Upper lobe of left lung (tissue), 4 donors: ENCODE measurements at regions not wholly inside any gene's neighbourhood (a gene's known extent, or its start where the extent isn't known, plus 50 kb on each side); places are given as distances from the start of the nearest gene placed in this dataset.

Experiments
- CTCF ChIP-seq, 6 experiments: fragments of 450-650 bp in 4 of 6; fragments of 200-600 bp in 2 of 6; sonication (generic) in 2 of 6; IDR thresholded peaks; one replicate each; pipeline ENCODE4 v1.5.1; 2016 to 2019; ENCODE audit warnings: antibody characterized with exemption in 6 of 6
- POLR2A ChIP-seq, 4 donors: fragments of 450-650 bp; IDR thresholded peaks; one replicate each; pipeline ENCODE4 v1.5.1; 2016 to 2017; ENCODE audit warnings: antibody characterized with exemption in 4 of 4, mild to moderate bottlenecking in 2 of 4
- POLR2AphosphoS5 ChIP-seq, 2 donors: sonication (generic); formaldehyde crosslinking; IDR thresholded peaks; one replicate each; pipeline ENCODE4 v1.5.1; 2017; ENCODE audit warnings: antibody characterized with exemption in 2 of 2

- TF ChIP-seq CTCF (IDR thresholded peaks at IDR 0.05) = no peak
- TF ChIP-seq POLR2AphosphoS5 (IDR thresholded peaks at IDR 0.05) = no peak
- TF ChIP-seq POLR2A (IDR thresholded peaks at IDR 0.05) = no peak
These were observed 738.8 kb upstream of the SGO1 start for GRCh38 chr3:20924646-20925385.
